ENCODE measurements at regions not wholly inside any gene's neighbourhood (a gene's known extent, or its start where the extent isn't known, plus 50 kb on each side); places are given as distances from the start of the nearest gene placed in this dataset.

DNA sequence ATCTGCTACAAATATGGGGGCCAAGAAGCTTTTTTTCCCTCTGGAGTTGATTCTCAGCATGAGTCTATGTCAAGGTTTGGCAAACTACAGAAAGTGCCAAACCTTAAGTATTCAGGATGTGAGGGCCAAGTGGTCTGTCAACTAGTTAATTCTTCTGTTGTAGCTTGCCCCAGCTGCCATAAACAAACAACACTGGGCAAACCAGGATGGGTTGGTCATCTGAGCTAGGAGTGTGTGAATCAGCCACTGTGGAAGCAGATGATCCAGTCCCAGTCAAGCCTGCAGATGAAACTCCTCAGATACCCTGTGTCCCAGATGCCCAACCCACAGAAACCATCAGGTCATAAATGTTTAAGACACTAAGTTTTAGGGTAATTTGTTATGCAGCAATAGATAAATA lies 103.0 kb upstream of the MOCS1 start:
- TF ChIP-seq CTCF (IDR thresholded peaks at IDR 0.05; ENCODE audit: low read depth, low read length, missing input control) (no peak), GABPA (IDR thresholded peaks at IDR 0.05 in 1 of 2, conservative IDR thresholded peaks at IDR 0.05 in 1 of 2) (no peak), EGR1 (IDR thresholded peaks at IDR 0.05; ENCODE audit: low read depth in 2 of 2) (no peak), ATF3 (IDR thresholded peaks at IDR 0.05) (no peak), RXRA (IDR thresholded peaks at IDR 0.05) (no peak), MAX (IDR thresholded peaks at IDR 0.05) (no peak), HNF4A (conservative IDR thresholded peaks at IDR 0.05) (no peak), HNF4G (IDR thresholded peaks at IDR 0.05) (no peak), FOXA1 (IDR thresholded peaks at IDR 0.05) (no peak), SP1 (IDR thresholded peaks at IDR 0.05) (no peak), RAD21 (IDR thresholded peaks at IDR 0.05) (no peak), TAF1 (conservative IDR thresholded peaks at IDR 0.05) (no peak)
- TF ChIP-seq, protein P1, sequence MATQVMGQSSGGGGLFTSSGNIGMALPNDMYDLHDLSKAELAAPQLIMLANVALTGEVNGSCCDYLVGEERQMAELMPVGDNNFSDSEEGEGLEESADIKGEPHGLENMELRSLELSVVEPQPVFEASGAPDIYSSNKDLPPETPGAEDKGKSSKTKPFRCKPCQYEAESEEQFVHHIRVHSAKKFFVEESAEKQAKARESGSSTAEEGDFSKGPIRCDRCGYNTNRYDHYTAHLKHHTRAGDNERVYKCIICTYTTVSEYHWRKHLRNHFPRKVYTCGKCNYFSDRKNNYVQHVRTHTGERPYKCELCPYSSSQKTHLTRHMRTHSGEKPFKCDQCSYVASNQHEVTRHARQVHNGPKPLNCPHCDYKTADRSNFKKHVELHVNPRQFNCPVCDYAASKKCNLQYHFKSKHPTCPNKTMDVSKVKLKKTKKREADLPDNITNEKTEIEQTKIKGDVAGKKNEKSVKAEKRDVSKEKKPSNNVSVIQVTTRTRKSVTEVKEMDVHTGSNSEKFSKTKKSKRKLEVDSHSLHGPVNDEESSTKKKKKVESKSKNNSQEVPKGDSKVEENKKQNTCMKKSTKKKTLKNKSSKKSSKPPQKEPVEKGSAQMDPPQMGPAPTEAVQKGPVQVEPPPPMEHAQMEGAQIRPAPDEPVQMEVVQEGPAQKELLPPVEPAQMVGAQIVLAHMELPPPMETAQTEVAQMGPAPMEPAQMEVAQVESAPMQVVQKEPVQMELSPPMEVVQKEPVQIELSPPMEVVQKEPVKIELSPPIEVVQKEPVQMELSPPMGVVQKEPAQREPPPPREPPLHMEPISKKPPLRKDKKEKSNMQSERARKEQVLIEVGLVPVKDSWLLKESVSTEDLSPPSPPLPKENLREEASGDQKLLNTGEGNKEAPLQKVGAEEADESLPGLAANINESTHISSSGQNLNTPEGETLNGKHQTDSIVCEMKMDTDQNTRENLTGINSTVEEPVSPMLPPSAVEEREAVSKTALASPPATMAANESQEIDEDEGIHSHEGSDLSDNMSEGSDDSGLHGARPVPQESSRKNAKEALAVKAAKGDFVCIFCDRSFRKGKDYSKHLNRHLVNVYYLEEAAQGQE (IDR thresholded peaks at IDR 0.05) = no peak
